ENCODE measurements at regions not wholly inside any gene's neighbourhood (a gene's known extent, or its start where the extent isn't known, plus 50 kb on each side); places are given as distances from the start of the nearest gene placed in this dataset.

- TF ChIP-seq ZNF274 (IDR thresholded peaks at IDR 0.05; ENCODE audit: low read depth, low read length) (no peak), CTCF (IDR thresholded peaks at IDR 0.05 in 2 of 3, conservative IDR thresholded peaks at IDR 0.05 in 1 of 3; ENCODE audit: borderline replicate concordance in 1 of 3, insufficient read depth in 1 of 3, low read depth in 2 of 3, low read length in 2 of 3) (no peak), ATF3 (IDR thresholded peaks at IDR 0.05) (no peak), SIN3A (IDR thresholded peaks at IDR 0.05; ENCODE audit: low read depth) (no peak), POLR2A (IDR thresholded peaks at IDR 0.05; ENCODE audit: borderline replicate concordance, extremely low read depth, insufficient read depth, insufficient read length) (no peak), EZH2 (IDR thresholded peaks at IDR 0.05) (no peak), POLR2AphosphoS5 (IDR thresholded peaks at IDR 0.05; ENCODE audit: low read depth, low read length) (no peak), REST (IDR thresholded peaks at IDR 0.05; ENCODE audit: low read depth) (no peak), JUND (IDR thresholded peaks at IDR 0.05) (no peak), TCF7L2 (IDR thresholded peaks at IDR 0.05; ENCODE audit: borderline replicate concordance, extremely low read depth, insufficient read depth, insufficient read length) (no peak), RAD21 (IDR thresholded peaks at IDR 0.05; ENCODE audit: low read depth) (no peak), ZFX (IDR thresholded peaks at IDR 0.05) (no peak)
Observed at GRCh38 chr18:22691946-22692710, 241.0 kb upstream of the RBBP8 start.

Data from HCT116 (cell line).